ENCODE measurements at regions not wholly inside any gene's neighbourhood (a gene's known extent, or its start where the extent isn't known, plus 50 kb on each side); places are given as distances from the start of the nearest gene placed in this dataset.

DNA sequence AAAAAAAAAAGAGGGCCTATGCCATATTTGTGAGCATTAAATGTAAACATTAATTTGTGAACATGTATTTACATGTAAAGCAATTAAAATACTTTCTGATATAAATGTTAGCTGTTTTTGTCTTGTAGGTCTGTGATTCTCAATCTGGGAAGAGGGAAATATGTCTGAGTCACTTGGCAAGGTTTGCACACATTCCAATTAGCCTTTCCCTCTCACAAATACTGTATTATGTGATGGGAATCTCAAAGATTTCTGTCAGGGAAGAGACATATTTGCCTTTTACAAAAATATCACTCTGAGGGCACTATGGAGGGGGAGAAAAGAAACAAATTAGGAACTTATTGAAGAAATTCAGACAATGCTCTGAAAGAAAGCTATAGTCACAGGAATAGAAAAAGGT lies 483.6 kb downstream of the GBE1 start:
- ATAC-seq (no peak), DNase-seq (no peak)
- H3K4me3 ChIP-seq, result no peak overlapping the region
- H3K27me3 ChIP-seq, result no peaks in the 10 kb centered on the region
- H3K27ac ChIP-seq, result no peak overlapping the region
- no peaks in the 10 kb centered on the region for H3K9me3 ChIP-seq
- no peaks in the 10 kb centered on the region for H3K36me3 ChIP-seq
- peaks cover 0 to 4% of the 10 kb centered on the region in 2 donors for H3K4me1 ChIP-seq
- intact Hi-C loops (cut with DNase I), result no loop called here
- TF ChIP-seq, protein P1, sequence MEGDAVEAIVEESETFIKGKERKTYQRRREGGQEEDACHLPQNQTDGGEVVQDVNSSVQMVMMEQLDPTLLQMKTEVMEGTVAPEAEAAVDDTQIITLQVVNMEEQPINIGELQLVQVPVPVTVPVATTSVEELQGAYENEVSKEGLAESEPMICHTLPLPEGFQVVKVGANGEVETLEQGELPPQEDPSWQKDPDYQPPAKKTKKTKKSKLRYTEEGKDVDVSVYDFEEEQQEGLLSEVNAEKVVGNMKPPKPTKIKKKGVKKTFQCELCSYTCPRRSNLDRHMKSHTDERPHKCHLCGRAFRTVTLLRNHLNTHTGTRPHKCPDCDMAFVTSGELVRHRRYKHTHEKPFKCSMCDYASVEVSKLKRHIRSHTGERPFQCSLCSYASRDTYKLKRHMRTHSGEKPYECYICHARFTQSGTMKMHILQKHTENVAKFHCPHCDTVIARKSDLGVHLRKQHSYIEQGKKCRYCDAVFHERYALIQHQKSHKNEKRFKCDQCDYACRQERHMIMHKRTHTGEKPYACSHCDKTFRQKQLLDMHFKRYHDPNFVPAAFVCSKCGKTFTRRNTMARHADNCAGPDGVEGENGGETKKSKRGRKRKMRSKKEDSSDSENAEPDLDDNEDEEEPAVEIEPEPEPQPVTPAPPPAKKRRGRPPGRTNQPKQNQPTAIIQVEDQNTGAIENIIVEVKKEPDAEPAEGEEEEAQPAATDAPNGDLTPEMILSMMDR (IDR thresholded peaks at IDR 0.05), result no peak

DNA sequence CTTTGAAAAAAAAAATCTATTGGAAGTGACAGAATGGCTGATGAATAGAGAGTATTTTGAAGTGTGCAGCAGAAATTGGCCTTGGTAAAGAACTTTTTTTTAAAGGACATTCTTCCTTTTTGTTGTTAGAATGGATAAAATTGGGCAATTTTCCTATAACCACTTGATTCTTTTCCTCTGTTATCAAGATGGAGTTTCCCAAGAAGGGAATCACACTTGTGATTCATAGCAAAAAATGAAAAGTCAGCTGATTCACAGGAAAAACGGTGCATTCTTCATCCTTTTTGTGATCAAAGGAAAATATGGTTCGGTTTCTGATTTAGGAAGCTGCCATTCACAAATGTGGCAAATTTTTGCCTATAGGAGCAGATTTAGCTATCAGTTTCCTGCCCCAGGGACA lies 486.8 kb downstream of the GBE1 start:
- no peaks in the 10 kb centered on the region for H3K27me3 ChIP-seq
- TF ChIP-seq, protein P1 (IDR thresholded peaks at IDR 0.05), result no peak
- no peaks in the 10 kb centered on the region for H3K9me3 ChIP-seq
- H3K36me3 ChIP-seq, result no peaks in the 10 kb centered on the region
- no peak overlapping the region for H3K27ac ChIP-seq
- no peak for ATAC-seq
- no peak for DNase-seq
- no peak overlapping the region for H3K4me3 ChIP-seq
- intact Hi-C loops (cut with DNase I), result no loop called here
- no peaks in the 10 kb centered on the region for H3K4me1 ChIP-seq

DNA sequence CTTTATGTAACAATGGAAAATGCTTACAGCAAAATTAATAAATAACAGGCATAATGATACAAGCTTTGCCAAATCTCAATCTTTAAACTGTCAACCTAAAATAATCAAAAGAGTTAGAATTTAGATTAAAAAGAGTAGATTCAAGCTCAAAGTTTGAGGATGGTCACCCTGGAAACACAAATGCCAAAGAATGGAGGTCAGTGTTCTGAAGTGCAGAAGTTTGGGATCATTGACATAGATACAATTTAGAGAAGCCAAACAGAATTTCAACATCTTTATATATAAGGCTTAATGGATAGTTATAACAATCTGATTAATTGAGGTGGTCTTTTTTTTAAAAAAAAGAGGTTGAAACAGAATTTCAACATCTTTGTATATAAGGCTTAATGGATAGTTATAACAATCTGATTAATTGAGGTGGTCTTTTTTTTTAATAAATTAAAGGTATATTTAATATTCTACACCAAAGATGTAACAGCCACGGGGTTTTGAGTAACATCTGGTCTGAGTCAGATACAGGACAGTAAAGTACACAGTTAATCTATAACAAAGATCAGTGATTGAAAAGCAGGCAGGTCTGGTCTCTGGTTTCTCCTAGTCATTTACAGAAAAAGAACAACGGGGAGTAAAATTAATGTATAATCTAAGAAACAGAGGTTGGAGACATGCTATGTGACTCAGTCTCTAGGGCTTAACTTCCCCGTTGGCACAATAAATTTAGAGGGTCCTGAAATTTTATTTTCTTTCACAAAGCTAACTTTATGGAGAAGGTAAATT lies 490.7 kb downstream of the GBE1 start:
- no peak for ATAC-seq
- no peaks in the 10 kb centered on the region for H3K9me3 ChIP-seq
- no peak overlapping the region for H3K27ac ChIP-seq
- TF ChIP-seq, protein P1 (IDR thresholded peaks at IDR 0.05), result no peak
- intact Hi-C loops (cut with DNase I), result no loop called here
- H3K4me3 ChIP-seq, result no peak overlapping the region
- H3K4me1 ChIP-seq, result no peaks in the 10 kb centered on the region
- H3K36me3 ChIP-seq, result no peaks in the 10 kb centered on the region
- no peaks in the 10 kb centered on the region for H3K27me3 ChIP-seq
- no peak for DNase-seq

DNA sequence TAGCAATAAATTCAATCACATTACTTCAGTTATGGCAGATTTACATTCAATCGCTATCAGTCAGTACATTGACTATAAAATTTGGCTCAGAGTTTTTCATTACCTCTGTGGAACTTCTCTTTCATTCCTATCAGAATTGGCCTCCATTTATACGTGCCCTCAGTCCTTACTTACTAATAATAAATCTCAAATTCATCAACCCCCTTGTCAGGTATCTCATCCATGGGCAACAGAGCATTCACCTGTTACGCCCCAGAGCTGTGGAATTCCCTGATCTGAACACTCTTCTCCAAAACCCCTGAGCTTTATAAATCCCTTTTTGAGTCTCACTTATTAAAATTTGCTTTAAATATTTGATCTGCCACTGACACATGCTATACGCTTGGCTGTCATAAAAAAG lies 492.9 kb downstream of the GBE1 start:
- ATAC-seq (no peak), DNase-seq (no peak)
- no peaks in the 10 kb centered on the region for H3K9me3 ChIP-seq
- H3K36me3 ChIP-seq, result no peaks in the 10 kb centered on the region
- intact Hi-C loops (cut with DNase I), result no loop called here
- TF ChIP-seq, protein P1 (IDR thresholded peaks at IDR 0.05), result no peak
- H3K4me1 ChIP-seq, result no peaks in the 10 kb centered on the region
- H3K27ac ChIP-seq, result no peak overlapping the region
- H3K27me3 ChIP-seq, result no peaks in the 10 kb centered on the region
- no peak overlapping the region for H3K4me3 ChIP-seq

DNA sequence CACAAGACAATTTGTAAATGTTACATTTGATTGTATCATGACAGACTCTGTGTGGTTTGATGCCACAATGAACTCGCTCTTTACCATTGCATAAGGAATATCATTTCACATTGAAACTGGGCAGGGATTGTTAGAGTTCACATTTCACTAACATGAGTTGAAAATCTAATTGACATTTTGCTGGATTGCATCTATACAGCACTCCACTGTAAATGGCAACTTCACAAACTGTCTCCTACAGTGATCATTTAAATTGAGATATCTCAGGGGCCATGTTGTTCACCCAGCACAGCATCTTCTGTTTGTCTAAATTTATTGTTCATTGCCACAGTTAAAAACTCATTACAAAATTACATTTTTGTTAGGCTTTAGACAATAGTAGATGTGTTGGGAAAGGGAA lies 499.4 kb downstream of the GBE1 start:
- H3K9me3 ChIP-seq, result no peaks in the 10 kb centered on the region
- DNase-seq, result no peak
- no peaks in the 10 kb centered on the region for H3K4me1 ChIP-seq
- ATAC-seq, result no peak
- no peaks in the 10 kb centered on the region for H3K36me3 ChIP-seq
- H3K4me3 ChIP-seq, result no peak overlapping the region
- H3K27ac ChIP-seq, result no peak overlapping the region
- TF ChIP-seq, protein P1 (IDR thresholded peaks at IDR 0.05), result no peak
- intact Hi-C loops (cut with DNase I), result no loop called here
- H3K27me3 ChIP-seq, result no peaks in the 10 kb centered on the region
